Upper lobe of left lung (tissue), 6 donors: ENCODE measurements at regions not wholly inside any gene's neighbourhood (a gene's known extent, or its start where the extent isn't known, plus 50 kb on each side); places are given as distances from the start of the nearest gene placed in this dataset.

Experiments
- ATAC-seq, 2 donors: fragments of 200-7000 bp; cut with Tn5 transposase; one replicate each; pipeline ENCODE4 v1.9.1; 2022; ENCODE audit warnings: mild to moderate bottlenecking in 2 of 2, moderate library complexity in 2 of 2; ENCODE audit not compliant: low FRiP score in 2 of 2
- DNase-seq, 2 donors: peaks; one replicate each; pipeline ENCODE4 v3.0.0-alpha.2; 2019 to 2020
- H3K27ac ChIP-seq, 4 donors: fragments of 200-600 bp; sonication (generic); one replicate each; pipeline ENCODE4 v1.5.1; 2016 to 2019
- H3K27me3 ChIP-seq, 4 donors: fragments of 200-600 bp; sonication (generic); one replicate each; pipeline ENCODE4 v1.5.1; 2017 to 2019
- H3K36me3 ChIP-seq, 4 donors: fragments of 200-600 bp; sonication (generic); one replicate each; pipeline ENCODE4 v1.5.1; 2016 to 2019
- H3K4me1 ChIP-seq, 4 donors: fragments of 200-600 bp; sonication (generic); one replicate each; pipeline ENCODE4 v1.5.1; 2018 to 2019
- H3K4me3 ChIP-seq, 4 donors: fragments of 200-600 bp; sonication (generic); one replicate each; pipeline ENCODE4 v1.5.1; 2017 to 2019; ENCODE audit warnings: mild to moderate bottlenecking in 2 of 4, moderate library complexity in 1 of 4
- H3K9me3 ChIP-seq, 4 donors: fragments of 200-600 bp; sonication (generic); one replicate each; pipeline ENCODE4 v1.5.1; 2018 to 2019
- EP300 ChIP-seq, 4 donors: sonication (generic); formaldehyde crosslinking; IDR thresholded peaks; one replicate each; pipeline ENCODE4 v1.5.1; 2017; ENCODE audit warnings: antibody characterized with exemption in 4 of 4, control low read depth in 2 of 4
- POLR2A ChIP-seq, 4 donors: fragments of 450-650 bp; IDR thresholded peaks; one replicate each; pipeline ENCODE4 v1.5.1; 2016 to 2017; ENCODE audit warnings: antibody characterized with exemption in 4 of 4, mild to moderate bottlenecking in 2 of 4
- POLR2AphosphoS5 ChIP-seq, 2 donors: sonication (generic); formaldehyde crosslinking; IDR thresholded peaks; one replicate each; pipeline ENCODE4 v1.5.1; 2017; ENCODE audit warnings: antibody characterized with exemption in 2 of 2
- WGBS, 2 donors: methylation state at CpG; one replicate each; pipeline ENCODE4 v1.1.5; 2017 to 2018; 5-methylcytosine and 5-hydroxymethylcytosine counted together
- TF ChIP-seq, protein P1 (sequence below), 6 experiments: fragments of 450-650 bp in 4 of 6; fragments of 200-600 bp in 2 of 6; sonication (generic) in 2 of 6; IDR thresholded peaks; one replicate each; pipeline ENCODE4 v1.5.1; 2016 to 2019; ENCODE audit warnings: antibody characterized with exemption in 6 of 6
- donor health status: DM: no; HTN: no; CAD: no; lungs with moderate emphysema.
- donor health status: DM: no; HTN: yes; CAD: no; lungs with severe emphysema.

- WGBS, 2 donors = 24 to 29% methylated on average over 2 of the region's 2 CpGs
- Histone ChIP-seq H3K27me3 (no peaks in the 10 kb centered on the region), H3K4me3 (no peak overlapping the region), H3K36me3 (no peaks in the 10 kb centered on the region), H3K4me1 (peaks cover 0 to 5% (median 1%) of the 10 kb centered on the region in 4 donors), H3K27ac (no peak overlapping the region), H3K9me3 (no peaks in the 10 kb centered on the region)
- TF ChIP-seq, protein P1, sequence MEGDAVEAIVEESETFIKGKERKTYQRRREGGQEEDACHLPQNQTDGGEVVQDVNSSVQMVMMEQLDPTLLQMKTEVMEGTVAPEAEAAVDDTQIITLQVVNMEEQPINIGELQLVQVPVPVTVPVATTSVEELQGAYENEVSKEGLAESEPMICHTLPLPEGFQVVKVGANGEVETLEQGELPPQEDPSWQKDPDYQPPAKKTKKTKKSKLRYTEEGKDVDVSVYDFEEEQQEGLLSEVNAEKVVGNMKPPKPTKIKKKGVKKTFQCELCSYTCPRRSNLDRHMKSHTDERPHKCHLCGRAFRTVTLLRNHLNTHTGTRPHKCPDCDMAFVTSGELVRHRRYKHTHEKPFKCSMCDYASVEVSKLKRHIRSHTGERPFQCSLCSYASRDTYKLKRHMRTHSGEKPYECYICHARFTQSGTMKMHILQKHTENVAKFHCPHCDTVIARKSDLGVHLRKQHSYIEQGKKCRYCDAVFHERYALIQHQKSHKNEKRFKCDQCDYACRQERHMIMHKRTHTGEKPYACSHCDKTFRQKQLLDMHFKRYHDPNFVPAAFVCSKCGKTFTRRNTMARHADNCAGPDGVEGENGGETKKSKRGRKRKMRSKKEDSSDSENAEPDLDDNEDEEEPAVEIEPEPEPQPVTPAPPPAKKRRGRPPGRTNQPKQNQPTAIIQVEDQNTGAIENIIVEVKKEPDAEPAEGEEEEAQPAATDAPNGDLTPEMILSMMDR (IDR thresholded peaks at IDR 0.05) = no peak
- TF ChIP-seq EP300 (IDR thresholded peaks at IDR 0.05) = no peak
- no peak for TF ChIP-seq POLR2A (IDR thresholded peaks at IDR 0.05)
- TF ChIP-seq POLR2AphosphoS5 (IDR thresholded peaks at IDR 0.05) = no peak
- no peak for DNase-seq
- ATAC-seq = no peak
Observed at GRCh38 chr5:175219366-175219765, 224.6 kb downstream of the DRD1 start.

DNA sequence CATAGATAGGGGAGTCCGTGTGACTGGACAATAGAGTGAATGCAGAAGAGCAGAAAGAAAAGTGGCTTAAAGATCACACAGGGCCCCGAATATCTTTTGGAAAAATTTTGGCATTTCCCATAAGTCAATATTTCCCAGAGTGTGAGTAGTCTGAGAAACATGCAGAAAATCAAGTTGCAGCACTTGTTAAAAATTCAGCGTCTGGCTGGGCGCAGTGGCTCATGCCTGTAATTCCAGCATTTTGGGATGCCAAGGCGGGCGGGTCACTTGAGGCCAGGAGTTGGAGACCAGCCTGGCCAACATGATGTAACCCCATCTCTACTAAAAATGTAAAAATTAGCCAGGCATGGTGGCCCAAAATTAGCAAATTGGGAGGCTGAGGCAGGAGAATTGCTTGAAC lies 227.0 kb downstream of the DRD1 start:
- ATAC-seq = no peak

DNA sequence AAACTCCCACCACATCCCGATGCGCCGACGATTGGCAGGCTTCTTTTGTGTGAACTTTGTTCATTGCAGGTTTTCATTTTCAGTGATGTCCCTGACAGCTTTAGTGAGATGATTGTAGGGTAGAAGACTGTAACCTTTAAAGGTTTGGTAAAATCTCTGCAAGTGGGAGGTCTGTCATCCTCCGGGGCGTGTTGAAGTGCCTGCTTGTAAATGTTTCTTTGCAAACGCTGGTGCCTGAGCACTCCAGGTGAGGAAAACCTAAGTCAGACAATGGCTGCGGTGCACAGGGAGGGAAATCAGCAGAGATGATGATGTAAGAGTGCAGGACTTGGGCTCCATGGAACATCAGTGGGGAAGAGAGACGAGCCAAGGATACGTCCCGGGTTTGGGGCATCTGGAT lies 228.1 kb downstream of the DRD1 start:
- Histone ChIP-seq H3K27ac (peak overlapping the region in 1 of 4 donors; percentile 37), H3K4me3 (no peak overlapping the region)
- 68 to 70% methylated on average over 11 of the region's 11 CpGs for WGBS, 2 donors

More for the DNA sequence above, 227.0 kb downstream of the DRD1 start:
- 61 to 73% methylated on average over 6 of the region's 6 CpGs for WGBS, 2 donors
- Histone ChIP-seq H3K27me3 (no peaks in the 10 kb centered on the region), H3K9me3 (no peaks in the 10 kb centered on the region), H3K36me3 (no peaks in the 10 kb centered on the region), H3K4me1 (peaks cover 0 to 5% (median 1%) of the 10 kb centered on the region in 4 donors), H3K4me3 (no peak overlapping the region), H3K27ac (peak overlapping the region in 1 of 4 donors; percentile 43)
- TF ChIP-seq POLR2AphosphoS5 (IDR thresholded peaks at IDR 0.05) (peak in 1 of 2 donors; percentile 23), EP300 (IDR thresholded peaks at IDR 0.05) (no peak)
- DNase-seq = no peak

DNA sequence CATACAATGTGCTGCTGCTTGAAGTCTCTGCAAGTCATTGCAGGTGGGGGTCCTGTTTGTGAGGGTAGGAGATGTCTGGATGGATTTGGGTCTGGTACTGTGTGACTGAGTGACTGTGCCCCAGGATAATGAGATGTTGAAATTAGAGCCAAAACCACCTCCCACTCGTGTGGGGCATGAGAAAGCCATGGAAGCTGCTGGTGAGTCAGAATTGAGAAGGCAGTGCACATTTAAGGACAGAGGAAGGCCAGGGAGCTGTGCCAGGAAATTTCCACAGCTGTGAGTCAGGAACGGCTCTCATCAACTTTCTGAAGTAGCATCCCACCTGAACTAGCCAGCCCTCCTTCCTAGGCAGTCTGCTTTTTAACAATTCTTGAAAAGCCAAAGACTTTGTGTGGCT lies 229.8 kb downstream of the DRD1 start:
- no peaks in the 10 kb centered on the region for H3K27me3 ChIP-seq
- H3K9me3 ChIP-seq = no peaks in the 10 kb centered on the region
- DNase-seq = no peak
- peaks cover 0 to 5% (median 1%) of the 10 kb centered on the region in 4 donors for H3K4me1 ChIP-seq
- TF ChIP-seq POLR2A (IDR thresholded peaks at IDR 0.05) (no peak), POLR2AphosphoS5 (IDR thresholded peaks at IDR 0.05) (no peak), EP300 (IDR thresholded peaks at IDR 0.05) (no peak)
- TF ChIP-seq, protein P1 (IDR thresholded peaks at IDR 0.05) = no peak
- no peak for ATAC-seq
- no peak overlapping the region for H3K4me3 ChIP-seq
- H3K27ac ChIP-seq = no peak overlapping the region
- no peaks in the 10 kb centered on the region for H3K36me3 ChIP-seq
- WGBS, 2 donors = 25 to 31% methylated on average over 2 of the region's 2 CpGs

More for the DNA sequence above, 228.1 kb downstream of the DRD1 start:
- H3K36me3 ChIP-seq = no peaks in the 10 kb centered on the region
- TF ChIP-seq, protein P1 (IDR thresholded peaks at IDR 0.05) = no peak
- TF ChIP-seq EP300 (IDR thresholded peaks at IDR 0.05) (no peak), POLR2AphosphoS5 (IDR thresholded peaks at IDR 0.05) (no peak), POLR2A (IDR thresholded peaks at IDR 0.05) (no peak)
- DNase-seq (no peak), ATAC-seq (no peak)
- no peaks in the 10 kb centered on the region for H3K27me3 ChIP-seq
- H3K9me3 ChIP-seq = no peaks in the 10 kb centered on the region
- peaks cover 0 to 5% (median 1%) of the 10 kb centered on the region in 4 donors for H3K4me1 ChIP-seq

DNA sequence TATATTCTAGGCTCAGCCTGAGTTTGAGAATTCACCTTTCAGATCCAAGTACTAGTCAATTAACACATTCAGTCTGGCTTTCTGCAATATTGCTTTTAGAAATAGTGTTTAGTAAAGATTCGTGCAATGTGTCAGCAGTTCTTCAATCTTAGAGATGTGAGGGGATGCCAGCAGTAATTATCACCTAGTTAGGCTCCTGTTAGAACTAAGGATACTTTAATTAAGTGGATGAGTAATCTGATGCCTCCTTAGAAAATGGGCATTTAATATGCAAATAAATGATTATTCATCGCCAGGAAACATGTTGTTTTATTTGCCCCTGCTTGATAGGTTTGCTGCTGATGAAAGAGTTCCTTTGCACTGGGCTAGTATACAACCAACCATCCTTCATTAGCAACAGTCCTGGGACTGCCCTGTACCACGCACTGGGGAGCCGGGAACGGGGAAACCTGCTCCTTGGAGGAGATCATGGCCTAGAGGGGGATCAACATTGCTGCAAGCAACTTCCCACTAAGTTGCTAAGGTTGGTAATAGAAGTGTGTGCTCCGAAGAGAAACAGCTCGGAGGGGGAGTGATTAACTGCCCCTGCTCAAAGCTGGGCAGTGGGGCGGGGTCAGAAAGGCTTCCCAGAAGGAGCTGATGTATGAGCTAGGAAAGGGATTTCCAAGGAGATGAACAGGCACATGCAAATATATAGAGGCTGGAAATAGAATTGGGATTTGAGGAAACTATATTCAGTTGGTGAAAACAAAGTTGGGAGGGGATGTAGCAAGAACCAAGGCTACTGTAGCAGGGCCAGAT lies 231.8 kb downstream of the DRD1 start:
- H3K9me3 ChIP-seq = no peaks in the 10 kb centered on the region
- H3K4me1 ChIP-seq = peaks cover 0 to 3% (median 0%) of the 10 kb centered on the region in 4 donors
- no peaks in the 10 kb centered on the region for H3K27me3 ChIP-seq
- 53 to 59% methylated on average over 6 to 8 of the region's 8 CpGs for WGBS, 2 donors
- H3K36me3 ChIP-seq = no peaks in the 10 kb centered on the region
- TF ChIP-seq POLR2A (IDR thresholded peaks at IDR 0.05) (no peak), EP300 (IDR thresholded peaks at IDR 0.05) (no peak), POLR2AphosphoS5 (IDR thresholded peaks at IDR 0.05) (no peak)
- TF ChIP-seq, protein P1 (IDR thresholded peaks at IDR 0.05) = no peak
- no peak overlapping the region for H3K27ac ChIP-seq
- no peak for ATAC-seq
- no peak for DNase-seq
- H3K4me3 ChIP-seq = no peak overlapping the region
